ENCODE measurements at regions not wholly inside any gene's neighbourhood (a gene's known extent, or its start where the extent isn't known, plus 50 kb on each side); places are given as distances from the start of the nearest gene placed in this dataset.

DNA sequence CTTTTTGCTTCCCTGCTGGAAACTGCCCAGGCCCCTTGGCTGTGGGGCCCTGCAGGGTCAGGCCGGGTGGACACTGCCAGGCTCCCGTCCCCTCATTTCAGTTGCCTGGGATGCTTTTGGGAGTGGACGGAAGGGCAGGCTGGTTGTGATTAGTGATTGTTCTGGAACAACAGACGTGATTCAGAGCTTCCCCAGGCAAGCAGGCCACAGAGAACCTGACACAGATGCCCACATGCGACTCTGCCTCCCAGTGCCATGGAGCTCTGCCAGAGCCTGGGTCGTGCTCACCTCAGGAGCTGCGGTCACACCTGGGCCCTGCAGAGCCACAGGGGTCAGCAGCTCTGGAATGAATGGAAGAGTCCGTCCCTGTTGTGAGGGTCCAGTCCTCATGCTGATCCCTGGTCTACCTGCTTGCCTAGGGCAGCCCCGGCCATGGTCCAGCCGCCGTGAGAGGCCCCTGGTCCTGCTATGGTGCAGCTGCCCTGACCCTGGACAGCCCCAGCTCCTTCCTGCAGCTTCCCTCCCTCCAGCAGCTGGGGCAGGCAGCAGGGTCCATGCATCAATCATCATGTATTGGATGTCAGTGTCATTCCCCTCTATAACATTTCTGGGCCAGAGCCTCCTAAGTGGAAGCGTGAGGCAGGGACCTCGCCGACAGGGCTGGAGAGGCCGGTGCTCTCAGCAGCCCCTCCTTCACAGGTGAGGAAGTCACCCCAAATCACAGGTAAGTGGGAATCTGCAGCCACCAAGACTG lies 518.6 kb upstream of the MYT1L start:
- Histone ChIP-seq H3K4me2 (ENCODE audit: low read length) (no peak overlapping the region), H3K79me2 (ENCODE audit: low read length) (no peaks in the 10 kb centered on the region), H3K9me3 (ENCODE audit: insufficient read depth, low read length) (no peaks in the 10 kb centered on the region), H3K9ac (ENCODE audit: low read length) (no peak overlapping the region), H3K36me3 (replicated peaks; ENCODE audit: low read depth, low read length) (no peaks in the 10 kb centered on the region), H3K4me3 (ENCODE audit: low read length) (no peak overlapping the region), H3K27me3 (ENCODE audit: low read depth, low read length) (no peaks in the 10 kb centered on the region), H3K4me1 (ENCODE audit: low read length) (no peaks in the 10 kb centered on the region), H3K27ac (ENCODE audit: low read length) (no peak overlapping the region), H2AFZ (ENCODE audit: low read depth, low read length) (no peak overlapping the region), H4K20me1 (ENCODE audit: insufficient read depth, low read length) (no peaks in the 10 kb centered on the region)
- TF ChIP-seq EZH2phosphoT487 (IDR thresholded peaks at IDR 0.05; ENCODE audit: low read depth): no peak
- TF ChIP-seq, protein P1, sequence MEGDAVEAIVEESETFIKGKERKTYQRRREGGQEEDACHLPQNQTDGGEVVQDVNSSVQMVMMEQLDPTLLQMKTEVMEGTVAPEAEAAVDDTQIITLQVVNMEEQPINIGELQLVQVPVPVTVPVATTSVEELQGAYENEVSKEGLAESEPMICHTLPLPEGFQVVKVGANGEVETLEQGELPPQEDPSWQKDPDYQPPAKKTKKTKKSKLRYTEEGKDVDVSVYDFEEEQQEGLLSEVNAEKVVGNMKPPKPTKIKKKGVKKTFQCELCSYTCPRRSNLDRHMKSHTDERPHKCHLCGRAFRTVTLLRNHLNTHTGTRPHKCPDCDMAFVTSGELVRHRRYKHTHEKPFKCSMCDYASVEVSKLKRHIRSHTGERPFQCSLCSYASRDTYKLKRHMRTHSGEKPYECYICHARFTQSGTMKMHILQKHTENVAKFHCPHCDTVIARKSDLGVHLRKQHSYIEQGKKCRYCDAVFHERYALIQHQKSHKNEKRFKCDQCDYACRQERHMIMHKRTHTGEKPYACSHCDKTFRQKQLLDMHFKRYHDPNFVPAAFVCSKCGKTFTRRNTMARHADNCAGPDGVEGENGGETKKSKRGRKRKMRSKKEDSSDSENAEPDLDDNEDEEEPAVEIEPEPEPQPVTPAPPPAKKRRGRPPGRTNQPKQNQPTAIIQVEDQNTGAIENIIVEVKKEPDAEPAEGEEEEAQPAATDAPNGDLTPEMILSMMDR (IDR thresholded peaks at IDR 0.05; ENCODE audit: low read depth, low read length): no peak

DNA sequence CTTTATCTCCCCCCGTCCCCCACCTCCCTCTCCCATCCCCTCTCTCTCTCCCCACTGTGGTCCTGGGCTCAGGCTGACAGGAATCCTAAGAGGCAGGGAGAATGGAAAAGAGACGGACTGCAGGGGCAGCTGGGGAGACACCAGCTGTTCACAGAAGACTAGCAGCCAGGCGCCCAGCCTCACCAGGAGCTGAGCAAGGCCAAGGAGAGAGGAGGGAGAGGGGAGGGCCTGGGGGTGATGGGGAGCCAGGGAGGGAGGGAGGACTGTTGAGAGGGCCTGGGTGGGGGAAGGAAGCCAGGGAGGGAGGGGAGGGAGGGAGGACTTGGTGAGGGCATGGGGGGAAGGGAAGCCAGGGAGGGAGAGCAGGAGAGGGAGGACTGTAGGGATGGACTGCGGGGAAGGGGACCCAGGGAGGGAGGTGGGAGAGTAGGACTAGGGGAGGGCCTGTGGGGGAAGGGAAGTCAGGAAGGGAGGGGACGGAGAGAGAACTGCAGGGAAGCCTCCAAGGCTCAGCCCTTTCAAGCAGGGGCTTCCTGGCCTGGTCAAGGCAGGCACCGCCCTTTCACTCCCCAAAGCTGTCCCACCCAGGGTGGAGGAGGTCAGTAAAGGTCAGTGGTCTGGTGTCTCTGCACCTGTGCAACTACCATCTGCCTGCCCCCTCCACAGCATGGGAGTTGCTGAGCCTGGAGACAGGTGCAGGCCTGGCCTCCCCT lies 517.7 kb upstream of the MYT1L start:
- Histone ChIP-seq H3K36me3 (replicated peaks; ENCODE audit: low read depth, low read length) (no peaks in the 10 kb centered on the region), H3K9me3 (ENCODE audit: insufficient read depth, low read length) (no peaks in the 10 kb centered on the region), H3K9ac (ENCODE audit: low read length) (no peak overlapping the region), H3K4me1 (ENCODE audit: low read length) (no peaks in the 10 kb centered on the region), H3K4me2 (ENCODE audit: low read length) (no peak overlapping the region), H2AFZ (ENCODE audit: low read depth, low read length) (no peak overlapping the region), H3K4me3 (ENCODE audit: low read length) (no peak overlapping the region), H3K27me3 (ENCODE audit: low read depth, low read length) (no peaks in the 10 kb centered on the region), H4K20me1 (ENCODE audit: insufficient read depth, low read length) (no peaks in the 10 kb centered on the region), H3K27ac (ENCODE audit: low read length) (no peak overlapping the region), H3K79me2 (ENCODE audit: low read length) (no peaks in the 10 kb centered on the region)
- TF ChIP-seq, protein P1 (IDR thresholded peaks at IDR 0.05; ENCODE audit: low read depth, low read length): no peak
- no peak for TF ChIP-seq EZH2phosphoT487 (IDR thresholded peaks at IDR 0.05; ENCODE audit: low read depth)

DNA sequence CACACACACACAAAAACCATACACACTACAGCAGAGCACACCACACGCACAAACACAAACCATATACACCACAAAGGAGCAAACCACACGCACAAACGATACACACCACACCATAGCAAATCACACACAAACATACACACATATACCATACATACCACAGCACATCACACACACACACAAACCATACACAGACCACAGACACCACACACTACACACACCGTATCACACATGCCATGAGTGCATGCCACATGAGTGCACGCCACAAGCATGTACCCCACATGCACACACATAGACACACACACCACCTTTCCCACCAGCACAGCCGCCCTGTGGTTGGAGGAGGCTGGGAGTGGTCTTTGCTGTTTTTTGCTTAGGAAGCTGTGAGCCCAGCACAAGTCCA lies 517.1 kb upstream of the MYT1L start:
- Histone ChIP-seq H3K4me1 (ENCODE audit: low read length) (no peaks in the 10 kb centered on the region), H3K27ac (ENCODE audit: low read length) (no peak overlapping the region)

DNA sequence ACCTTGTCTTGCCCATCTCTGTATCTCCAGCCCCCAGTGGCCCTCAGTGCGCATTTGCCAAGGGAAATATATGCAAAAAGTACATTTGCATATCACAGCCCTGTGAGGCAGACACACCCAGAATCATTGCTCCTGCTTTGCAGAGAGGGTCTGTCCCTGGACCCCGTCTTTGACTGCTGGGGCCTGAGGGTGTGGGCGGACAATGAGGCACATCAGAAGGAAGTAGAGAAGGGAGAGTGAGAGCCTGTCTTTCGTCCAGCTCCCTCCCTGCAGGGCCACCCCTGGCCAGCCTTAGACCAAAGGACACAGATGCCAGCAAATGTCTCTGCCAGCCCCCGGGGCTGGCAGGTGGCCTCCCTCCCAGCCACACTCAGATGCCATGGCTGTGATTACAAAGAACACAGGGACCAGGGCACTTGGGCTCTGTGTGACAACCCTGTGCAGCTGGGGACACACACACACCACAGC lies 516.2 kb upstream of the MYT1L start:
- Histone ChIP-seq H4K20me1 (ENCODE audit: insufficient read depth, low read length) (no peaks in the 10 kb centered on the region), H2AFZ (ENCODE audit: low read depth, low read length) (no peak overlapping the region), H3K9me3 (ENCODE audit: insufficient read depth, low read length) (no peaks in the 10 kb centered on the region), H3K27ac (ENCODE audit: low read length) (no peak overlapping the region), H3K27me3 (ENCODE audit: low read depth, low read length) (no peaks in the 10 kb centered on the region), H3K9ac (ENCODE audit: low read length) (no peak overlapping the region), H3K4me2 (ENCODE audit: low read length) (no peak overlapping the region), H3K79me2 (ENCODE audit: low read length) (no peaks in the 10 kb centered on the region), H3K4me3 (ENCODE audit: low read length) (no peak overlapping the region), H3K36me3 (replicated peaks; ENCODE audit: low read depth, low read length) (no peaks in the 10 kb centered on the region), H3K4me1 (ENCODE audit: low read length) (no peaks in the 10 kb centered on the region)
- TF ChIP-seq, protein P1 (IDR thresholded peaks at IDR 0.05; ENCODE audit: low read depth, low read length): no peak
- TF ChIP-seq EZH2phosphoT487 (IDR thresholded peaks at IDR 0.05; ENCODE audit: low read depth): no peak

More for the DNA sequence above, 517.1 kb upstream of the MYT1L start:
- Histone ChIP-seq H3K9me3 (ENCODE audit: insufficient read depth, low read length) (no peaks in the 10 kb centered on the region), H4K20me1 (ENCODE audit: insufficient read depth, low read length) (no peaks in the 10 kb centered on the region), H3K27me3 (ENCODE audit: low read depth, low read length) (no peaks in the 10 kb centered on the region), H2AFZ (ENCODE audit: low read depth, low read length) (no peak overlapping the region), H3K9ac (ENCODE audit: low read length) (no peak overlapping the region), H3K4me3 (ENCODE audit: low read length) (no peak overlapping the region), H3K79me2 (ENCODE audit: low read length) (no peaks in the 10 kb centered on the region), H3K36me3 (replicated peaks; ENCODE audit: low read depth, low read length) (no peaks in the 10 kb centered on the region), H3K4me2 (ENCODE audit: low read length) (no peak overlapping the region)
- TF ChIP-seq EZH2phosphoT487 (IDR thresholded peaks at IDR 0.05; ENCODE audit: low read depth): no peak
- TF ChIP-seq, protein P1 (IDR thresholded peaks at IDR 0.05; ENCODE audit: low read depth, low read length): no peak
